Neural cell (in vitro differentiated cells): ENCODE measurements at regions not wholly inside any gene's neighbourhood (a gene's known extent, or its start where the extent isn't known, plus 50 kb on each side); places are given as distances from the start of the nearest gene placed in this dataset.

ENCODE experiments used
- H2AFZ ChIP-seq: fragments of 200-600, 300-800 bp; sonication (generic), shearing (Covaris generic); 2 replicates; pipeline ENCODE4 v1.6.0; 2014; ENCODE audit warnings: low read depth, mild to moderate bottlenecking, antibody characterized with exemption, low read length, moderate library complexity
- H3F3A ChIP-seq: fragments of 200-600 bp; shearing (Covaris generic); 2 replicates; pipeline ENCODE4 v1.6.1; 2016; ENCODE audit warnings: mild to moderate bottlenecking, moderate library complexity, mixed read lengths, antibody characterized with exemption, low read length; ENCODE audit not compliant: insufficient read depth, poor library complexity, severe bottlenecking
- H3K27ac ChIP-seq: fragments of 200-600, 300-800 bp; sonication (generic), shearing (Covaris generic); 2 replicates; pipeline ENCODE4 v1.5.1; 2014; ENCODE audit warnings: mild to moderate bottlenecking, low read length, moderate library complexity
- H3K27me3 ChIP-seq: fragments of 300-800, 200-600 bp; sonication (generic), shearing (Covaris generic); 2 replicates; pipeline ENCODE4 v1.6.0; 2014; ENCODE audit warnings: mild to moderate bottlenecking, low read depth, low read length, moderate library complexity; ENCODE audit not compliant: insufficient read depth
- H3K36me3 ChIP-seq: fragments of 300-800, 200-600 bp; sonication (generic), shearing (Covaris generic); 2 replicates; pipeline ENCODE4 v1.5.1; 2014; ENCODE audit warnings: mild to moderate bottlenecking, antibody characterized with exemption, low read length, moderate library complexity; ENCODE audit not compliant: insufficient read depth
- H3K4me2 ChIP-seq: fragments of 300-800, 200-600 bp; sonication (generic), shearing (Covaris generic); 2 replicates; pipeline ENCODE4 v1.6.0; 2014; ENCODE audit warnings: mild to moderate bottlenecking, low read length
- H3K4me3 ChIP-seq: fragments of 300-800, 200-600 bp; sonication (generic), shearing (Covaris generic); 2 replicates; pipeline ENCODE4 v1.5.1; 2014; ENCODE audit warnings: mild to moderate bottlenecking, low read length, moderate library complexity
- H3K79me2 ChIP-seq: fragments of 200-600 bp; shearing (Covaris generic); replicated peaks from 2 replicates; pipeline ENCODE4 v1.6.0; 2014; ENCODE audit warnings: mild to moderate bottlenecking, low read length, moderate library complexity; ENCODE audit not compliant: insufficient read depth
- H3K9ac ChIP-seq: fragments of 300-800, 200-600 bp; sonication (generic), shearing (Covaris generic); 2 replicates; pipeline ENCODE4 v1.6.1; 2016; ENCODE audit warnings: mild to moderate bottlenecking, low read length, mixed read lengths
- H3K9me2 ChIP-seq: fragments of 200-600 bp; shearing (Covaris generic); 2 replicates; pipeline ENCODE4 v1.6.1; 2016; ENCODE audit warnings: mild to moderate bottlenecking, low read length, mixed read lengths; ENCODE audit not compliant: insufficient read depth
- H3K9me3 ChIP-seq: fragments of 200-600, 300-800 bp; sonication (generic), shearing (Covaris generic); 2 replicates; pipeline ENCODE4 v1.6.1; 2016; ENCODE audit warnings: mild to moderate bottlenecking, mixed run types, low read length, moderate library complexity, mixed read lengths
- H4K20me1 ChIP-seq: fragments of 200-600 bp; shearing (Covaris generic); 2 replicates; pipeline ENCODE4 v1.6.1; 2016; ENCODE audit warnings: mild to moderate bottlenecking, mixed run types; ENCODE audit not compliant: insufficient read depth
- EP300 ChIP-seq: fragments of 450-650 bp; conservative IDR thresholded peaks from 2 replicates; pipeline ENCODE4 v1.6.1; 2014; ENCODE audit warnings: antibody characterized with exemption, mild to moderate bottlenecking, moderate library complexity; ENCODE audit not compliant: poor library complexity, severe bottlenecking
- EZH2 ChIP-seq: fragments of 200-600, 300-800 bp; shearing (Covaris generic), sonication (generic); IDR thresholded peaks from 2 replicates; pipeline ENCODE4 v1.6.1; 2014; ENCODE audit warnings: antibody characterized with exemption, low read length, borderline replicate concordance, mild to moderate bottlenecking; ENCODE audit not compliant: insufficient read depth, poor library complexity, severe bottlenecking
- MXI1 ChIP-seq: fragments of 450-650 bp; conservative IDR thresholded peaks from 2 replicates; pipeline ENCODE4 v1.6.1; 2014; ENCODE audit warnings: antibody characterized with exemption, mild to moderate bottlenecking; ENCODE audit not compliant: poor library complexity, severe bottlenecking
- POLR2AphosphoS5 ChIP-seq: IDR thresholded peaks from 2 replicates; pipeline ENCODE4 v1.6.1; 2012
- RAD21 ChIP-seq: fragments of 450-650 bp; conservative IDR thresholded peaks from 2 replicates; pipeline ENCODE4 v1.6.1; 2014; ENCODE audit warnings: antibody characterized with exemption, mild to moderate bottlenecking, moderate library complexity
- SMC3 ChIP-seq: fragments of 450-650 bp; conservative IDR thresholded peaks from 2 replicates; pipeline ENCODE4 v1.6.1; 2014; ENCODE audit warnings: antibody characterized with exemption, mild to moderate bottlenecking, moderate library complexity; ENCODE audit not compliant: poor library complexity
- TAF1 ChIP-seq: IDR thresholded peaks from 2 replicates; pipeline ENCODE4 v1.6.1; 2012; ENCODE audit warnings: low read depth
- TF ChIP-seq, protein P1 (sequence below): fragments of 450-650 bp; IDR thresholded peaks from 2 replicates; pipeline ENCODE4 v1.5.1; 2014; ENCODE audit warnings: antibody characterized with exemption, mild to moderate bottlenecking, moderate library complexity; ENCODE audit not compliant: poor library complexity, severe bottlenecking
- TF ChIP-seq, protein P2 (sequence below): IDR thresholded peaks from 2 replicates; pipeline ENCODE4 v1.6.1; 2012; ENCODE audit warnings: borderline replicate concordance

DNA sequence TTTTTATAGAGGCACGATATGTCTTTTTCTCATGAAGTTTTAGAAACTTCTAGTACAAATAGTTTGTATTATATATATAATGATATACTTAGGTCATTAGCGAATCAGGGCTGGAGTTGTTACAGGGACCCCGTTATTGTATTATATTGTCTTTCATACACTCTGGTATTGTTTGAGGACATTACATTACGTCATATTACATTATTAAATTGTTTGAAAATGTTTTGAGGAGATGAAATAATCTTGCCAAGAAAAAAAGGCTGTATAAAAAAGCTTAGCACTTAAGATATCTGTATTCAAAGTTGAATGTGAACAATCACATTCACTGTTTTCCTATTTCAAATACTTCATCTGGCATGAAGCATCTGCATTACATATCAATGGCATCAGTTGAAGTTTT is 239.6 kb upstream of the ASCC3 start:
- TF ChIP-seq TAF1 = no peak
- TF ChIP-seq POLR2AphosphoS5 = no peak
- TF ChIP-seq EZH2 = no peak
- no peak for TF ChIP-seq SMC3
- TF ChIP-seq RAD21 = no peak
- TF ChIP-seq, protein P1, sequence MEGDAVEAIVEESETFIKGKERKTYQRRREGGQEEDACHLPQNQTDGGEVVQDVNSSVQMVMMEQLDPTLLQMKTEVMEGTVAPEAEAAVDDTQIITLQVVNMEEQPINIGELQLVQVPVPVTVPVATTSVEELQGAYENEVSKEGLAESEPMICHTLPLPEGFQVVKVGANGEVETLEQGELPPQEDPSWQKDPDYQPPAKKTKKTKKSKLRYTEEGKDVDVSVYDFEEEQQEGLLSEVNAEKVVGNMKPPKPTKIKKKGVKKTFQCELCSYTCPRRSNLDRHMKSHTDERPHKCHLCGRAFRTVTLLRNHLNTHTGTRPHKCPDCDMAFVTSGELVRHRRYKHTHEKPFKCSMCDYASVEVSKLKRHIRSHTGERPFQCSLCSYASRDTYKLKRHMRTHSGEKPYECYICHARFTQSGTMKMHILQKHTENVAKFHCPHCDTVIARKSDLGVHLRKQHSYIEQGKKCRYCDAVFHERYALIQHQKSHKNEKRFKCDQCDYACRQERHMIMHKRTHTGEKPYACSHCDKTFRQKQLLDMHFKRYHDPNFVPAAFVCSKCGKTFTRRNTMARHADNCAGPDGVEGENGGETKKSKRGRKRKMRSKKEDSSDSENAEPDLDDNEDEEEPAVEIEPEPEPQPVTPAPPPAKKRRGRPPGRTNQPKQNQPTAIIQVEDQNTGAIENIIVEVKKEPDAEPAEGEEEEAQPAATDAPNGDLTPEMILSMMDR = no peak
- TF ChIP-seq MXI1 = no peak
- TF ChIP-seq, protein P2, sequence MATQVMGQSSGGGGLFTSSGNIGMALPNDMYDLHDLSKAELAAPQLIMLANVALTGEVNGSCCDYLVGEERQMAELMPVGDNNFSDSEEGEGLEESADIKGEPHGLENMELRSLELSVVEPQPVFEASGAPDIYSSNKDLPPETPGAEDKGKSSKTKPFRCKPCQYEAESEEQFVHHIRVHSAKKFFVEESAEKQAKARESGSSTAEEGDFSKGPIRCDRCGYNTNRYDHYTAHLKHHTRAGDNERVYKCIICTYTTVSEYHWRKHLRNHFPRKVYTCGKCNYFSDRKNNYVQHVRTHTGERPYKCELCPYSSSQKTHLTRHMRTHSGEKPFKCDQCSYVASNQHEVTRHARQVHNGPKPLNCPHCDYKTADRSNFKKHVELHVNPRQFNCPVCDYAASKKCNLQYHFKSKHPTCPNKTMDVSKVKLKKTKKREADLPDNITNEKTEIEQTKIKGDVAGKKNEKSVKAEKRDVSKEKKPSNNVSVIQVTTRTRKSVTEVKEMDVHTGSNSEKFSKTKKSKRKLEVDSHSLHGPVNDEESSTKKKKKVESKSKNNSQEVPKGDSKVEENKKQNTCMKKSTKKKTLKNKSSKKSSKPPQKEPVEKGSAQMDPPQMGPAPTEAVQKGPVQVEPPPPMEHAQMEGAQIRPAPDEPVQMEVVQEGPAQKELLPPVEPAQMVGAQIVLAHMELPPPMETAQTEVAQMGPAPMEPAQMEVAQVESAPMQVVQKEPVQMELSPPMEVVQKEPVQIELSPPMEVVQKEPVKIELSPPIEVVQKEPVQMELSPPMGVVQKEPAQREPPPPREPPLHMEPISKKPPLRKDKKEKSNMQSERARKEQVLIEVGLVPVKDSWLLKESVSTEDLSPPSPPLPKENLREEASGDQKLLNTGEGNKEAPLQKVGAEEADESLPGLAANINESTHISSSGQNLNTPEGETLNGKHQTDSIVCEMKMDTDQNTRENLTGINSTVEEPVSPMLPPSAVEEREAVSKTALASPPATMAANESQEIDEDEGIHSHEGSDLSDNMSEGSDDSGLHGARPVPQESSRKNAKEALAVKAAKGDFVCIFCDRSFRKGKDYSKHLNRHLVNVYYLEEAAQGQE = no peak
- Histone ChIP-seq H3K9me3 (no peaks in the 10 kb centered on the region), H3K9ac (no peak overlapping the region), H4K20me1 (no peaks in the 10 kb centered on the region), H2AFZ (no peak overlapping the region), H3K27ac (no peak overlapping the region), H3K9me2 (no peaks in the 10 kb centered on the region), H3K36me3 (no peaks in the 10 kb centered on the region), H3K27me3 (no peaks in the 10 kb centered on the region), H3K79me2 (no peaks in the 10 kb centered on the region), H3K4me2 (no peak overlapping the region), H3K4me3 (no peak overlapping the region), H3F3A (no peaks in the 10 kb centered on the region)

DNA sequence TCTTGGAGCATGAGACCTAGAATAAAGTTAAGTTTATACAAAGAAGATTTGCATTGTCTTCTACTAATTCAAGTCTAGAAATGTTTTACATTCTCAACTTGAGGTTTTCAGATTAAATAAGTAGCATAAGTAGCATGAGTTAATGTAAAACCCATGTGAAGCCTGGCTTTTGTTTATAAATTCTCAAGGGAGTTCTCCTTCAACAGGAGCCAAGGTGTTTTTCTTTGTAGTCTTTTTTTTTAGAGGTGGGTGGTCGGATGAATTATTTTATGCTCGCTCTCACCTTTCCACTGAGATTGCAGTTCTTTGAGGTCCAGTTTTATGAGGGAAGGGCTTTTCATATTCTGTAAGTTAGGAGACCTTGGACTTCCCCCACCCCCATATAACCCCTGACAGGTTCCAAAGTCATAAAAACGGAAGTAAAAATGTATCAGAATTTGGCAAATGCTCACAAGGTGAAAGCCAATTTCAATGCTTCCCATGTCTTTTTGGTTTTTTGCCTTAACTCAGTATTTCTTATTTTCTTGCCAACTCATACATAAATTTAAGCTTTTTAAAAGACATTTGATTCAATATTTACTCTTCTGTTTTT is 244.3 kb upstream of the ASCC3 start:
- TF ChIP-seq, protein P1 = no peak
- no peak for TF ChIP-seq EZH2
- no peak for TF ChIP-seq TAF1
- no peak for TF ChIP-seq EP300
- H3F3A ChIP-seq = no peaks in the 10 kb centered on the region
- H3K9ac ChIP-seq = no peak overlapping the region
- no peak overlapping the region for H3K4me3 ChIP-seq
- no peaks in the 10 kb centered on the region for H3K79me2 ChIP-seq
- no peaks in the 10 kb centered on the region for H3K36me3 ChIP-seq
- H3K4me2 ChIP-seq = no peak overlapping the region
- H3K27ac ChIP-seq = no peak overlapping the region
- no peaks in the 10 kb centered on the region for H3K9me3 ChIP-seq
- no peaks in the 10 kb centered on the region for H4K20me1 ChIP-seq
- H2AFZ ChIP-seq = no peak overlapping the region
- H3K9me2 ChIP-seq = no peaks in the 10 kb centered on the region
- no peaks in the 10 kb centered on the region for H3K27me3 ChIP-seq
